Mesenchymal stem cell (in vitro differentiated cells and primary cell): ENCODE measurements at regions not wholly inside any gene's neighbourhood (a gene's known extent, or its start where the extent isn't known, plus 50 kb on each side); places are given as distances from the start of the nearest gene placed in this dataset.

Source experiments
- DNase-seq: peaks from one replicate; pipeline ENCODE4 v3.0.0-alpha.2; 2013
- H2AFZ ChIP-seq: one replicate; pipeline ENCODE4 v1.6.1; 2013; ENCODE audit warnings: low read depth, mild to moderate bottlenecking, control low read depth, inconsistent platforms, low read length, moderate library complexity
- H2AK5ac ChIP-seq: 2 replicates; pipeline ENCODE4 v1.6.1; 2013; ENCODE audit warnings: low read length, moderate library complexity, mild to moderate bottlenecking, inconsistent platforms; ENCODE audit not compliant: severe bottlenecking
- H2BK120ac ChIP-seq: one replicate; pipeline ENCODE4 v1.6.1; 2013; ENCODE audit warnings: low read depth, mild to moderate bottlenecking, inconsistent platforms, low read length, moderate library complexity
- H2BK12ac ChIP-seq, 2 experiments: one replicate each; pipeline ENCODE4 v1.6.1; 2013; ENCODE audit warnings: inconsistent platforms in 2 of 2, low read length in 2 of 2, mild to moderate bottlenecking in 2 of 2, moderate library complexity in 2 of 2, control low read depth in 1 of 2
- H2BK15ac ChIP-seq: one replicate; pipeline ENCODE4 v1.6.1; 2013; ENCODE audit warnings: mild to moderate bottlenecking, low read depth, inconsistent platforms; ENCODE audit not compliant: poor library complexity, severe bottlenecking
- H2BK5ac ChIP-seq: 2 replicates; pipeline ENCODE4 v1.6.1; 2013; ENCODE audit warnings: low read depth, mild to moderate bottlenecking, low read length, control low read depth, inconsistent platforms; ENCODE audit not compliant: poor library complexity, severe bottlenecking
- H3K14ac ChIP-seq, 2 experiments: one replicate each; pipeline ENCODE4 v1.6.1; 2013; ENCODE audit warnings: inconsistent platforms in 2 of 2, low read length in 2 of 2, control low read depth in 1 of 2, mild to moderate bottlenecking in 1 of 2, moderate library complexity in 1 of 2
- H3K18ac ChIP-seq, 2 experiments: one replicate each; pipeline ENCODE4 v1.6.1; 2013; ENCODE audit warnings: inconsistent platforms in 2 of 2, low read length in 2 of 2, control low read depth in 1 of 2, low read depth in 1 of 2, mild to moderate bottlenecking in 1 of 2
- H3K23ac ChIP-seq, 2 experiments: one replicate each; pipeline ENCODE4 v1.6.1; 2013; ENCODE audit warnings: inconsistent platforms in 2 of 2, low read length in 2 of 2, mild to moderate bottlenecking in 2 of 2, moderate library complexity in 2 of 2, control low read depth in 1 of 2
- H3K27ac ChIP-seq: 2 replicates; pipeline ENCODE4 v1.5.1; 2013; ENCODE audit warnings: mild to moderate bottlenecking, moderate library complexity, low read length, control low read depth, inconsistent platforms; ENCODE audit not compliant: poor library complexity, severe bottlenecking
- H3K27me3 ChIP-seq, 2 experiments: 2 replicates each; pipeline versions ENCODE4 v1.6.1 to v1.7.0; 2013; ENCODE audit warnings: low read length in 2 of 2, mild to moderate bottlenecking in 2 of 2, moderate library complexity in 2 of 2, control low read depth in 1 of 2, inconsistent platforms in 1 of 2; ENCODE audit not compliant: control insufficient read depth in 1 of 2, insufficient read depth in 1 of 2
- H3K36me3 ChIP-seq, 2 experiments: 2 replicates each; pipeline versions ENCODE4 v1.6.1 to v1.7.0; 2013; ENCODE audit warnings: low read length in 2 of 2, control low read depth in 1 of 2, inconsistent platforms in 1 of 2, low read depth in 1 of 2, mild to moderate bottlenecking in 1 of 2; ENCODE audit not compliant: insufficient read depth in 2 of 2, control insufficient read depth in 1 of 2
- H3K4ac ChIP-seq, 2 experiments: one replicate each; pipeline ENCODE4 v1.6.1; 2013; ENCODE audit warnings: inconsistent platforms in 2 of 2, low read length in 2 of 2, mild to moderate bottlenecking in 2 of 2, moderate library complexity in 2 of 2, control low read depth in 1 of 2, low read depth in 1 of 2
- H3K4me1 ChIP-seq: 2 replicates; pipeline ENCODE4 v1.6.1; 2013; ENCODE audit warnings: low read depth, low read length, control low read depth; ENCODE audit not compliant: control insufficient read depth, insufficient read depth
- H3K4me2 ChIP-seq: 2 replicates; pipeline ENCODE4 v1.6.1; 2013; ENCODE audit warnings: low read length, mild to moderate bottlenecking, inconsistent platforms; ENCODE audit not compliant: poor library complexity, severe bottlenecking
- H3K4me3 ChIP-seq, 2 experiments: 2 replicates each; pipeline versions ENCODE4 v1.5.1 to v1.7.0; 2013; ENCODE audit warnings: low read length in 2 of 2, mild to moderate bottlenecking in 2 of 2, control low read depth in 1 of 2, low read depth in 1 of 2; ENCODE audit not compliant: insufficient read depth in 1 of 2
- H3K79me1 ChIP-seq: replicated peaks from 2 replicates; pipeline ENCODE4 v1.6.1; 2013; ENCODE audit warnings: mild to moderate bottlenecking, control low read depth, low read length, inconsistent platforms; ENCODE audit not compliant: poor library complexity, severe bottlenecking
- H3K9ac ChIP-seq: 2 replicates; pipeline ENCODE4 v1.7.0; 2013; ENCODE audit warnings: mild to moderate bottlenecking, low read length, moderate library complexity
- H3K9me3 ChIP-seq: 2 replicates; pipeline ENCODE4 v1.7.0; 2013; ENCODE audit warnings: mild to moderate bottlenecking, low read length; ENCODE audit not compliant: control insufficient read depth
- H4K8ac ChIP-seq: one replicate; pipeline ENCODE4 v1.6.1; 2013; ENCODE audit warnings: inconsistent platforms, mild to moderate bottlenecking, low read length, moderate library complexity
- H4K91ac ChIP-seq: one replicate; pipeline ENCODE4 v1.6.1; 2013; ENCODE audit warnings: mild to moderate bottlenecking, low read length, inconsistent platforms
- WGBS: methylation state at CpG from one replicate; pipeline ENCODE4 v1.1.7; 2013; ENCODE audit warnings: mixed read lengths; 5-methylcytosine and 5-hydroxymethylcytosine counted together

DNA sequence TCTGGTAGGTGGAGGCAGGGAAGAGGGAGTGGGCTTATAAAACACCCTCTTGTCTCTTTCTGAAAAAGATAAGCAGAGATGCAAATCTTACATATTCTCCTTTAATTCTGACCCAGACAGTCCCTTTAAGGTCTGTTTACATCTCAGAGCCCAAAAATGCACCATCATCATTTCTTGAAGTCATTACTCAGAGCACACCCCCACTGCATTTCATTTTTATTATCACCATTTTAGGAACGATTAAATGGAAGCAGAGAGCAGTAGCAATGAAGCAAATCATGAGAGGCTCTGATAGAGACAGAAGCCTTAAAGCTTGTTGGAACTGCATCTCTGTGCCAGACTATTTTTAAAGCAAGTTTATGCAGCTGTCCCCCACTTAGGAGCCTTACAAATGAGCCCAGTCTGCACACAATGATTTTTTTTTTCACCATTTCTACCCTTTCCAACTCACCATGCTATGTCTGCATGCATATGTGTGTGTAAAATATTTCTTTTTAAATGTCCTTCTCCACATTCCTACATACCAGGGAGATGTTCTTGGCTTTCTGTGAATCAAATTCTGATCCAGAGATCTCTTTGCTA lies 311.0 kb downstream of the GRIN2B start:
- Histone ChIP-seq H3K27ac (no peak overlapping the region), H2BK120ac (no peak overlapping the region), H3K4me1 (no peaks in the 10 kb centered on the region), H2BK5ac (no peak overlapping the region), H2AK5ac (no peak overlapping the region), H3K9ac (no peak overlapping the region), H3K36me3 (no peaks in the 10 kb centered on the region), H4K91ac (no peak overlapping the region), H3K14ac (no peak overlapping the region), H3K9me3 (no peaks in the 10 kb centered on the region), H3K23ac (no peak overlapping the region), H3K4me3 (no peak overlapping the region), H3K79me1 (no peaks in the 10 kb centered on the region), H2AFZ (no peak overlapping the region), H2BK12ac (no peak overlapping the region), H3K27me3 (peaks cover 0 to 22% of the 10 kb centered on the region in 2 experiments), H3K4ac (no peak overlapping the region), H2BK15ac (no peak overlapping the region), H4K8ac (no peak overlapping the region), H3K4me2 (no peak overlapping the region), H3K18ac (no peak overlapping the region)
- no peak for DNase-seq
- WGBS, result 63% methylated on average over 1 of the region's 1 CpG

- Histone ChIP-seq H3K14ac (no peak overlapping the region), H3K79me1 (no peaks in the 10 kb centered on the region), H3K4me3 (no peak overlapping the region), H3K4me1 (no peaks in the 10 kb centered on the region), H3K9me3 (no peaks in the 10 kb centered on the region), H3K27me3 (peaks cover 0 to 22% of the 10 kb centered on the region in 2 experiments), H3K4ac (no peak overlapping the region), H3K4me2 (no peak overlapping the region), H4K91ac (no peak overlapping the region), H4K8ac (no peak overlapping the region), H2BK120ac (no peak overlapping the region), H3K9ac (no peak overlapping the region), H3K23ac (no peak overlapping the region), H2AK5ac (no peak overlapping the region), H3K27ac (no peak overlapping the region), H3K36me3 (no peaks in the 10 kb centered on the region), H2BK15ac (no peak overlapping the region), H2BK12ac (no peak overlapping the region), H2AFZ (no peak overlapping the region), H2BK5ac (no peak overlapping the region), H3K18ac (no peak overlapping the region)
- WGBS, result 89% methylated on average over 3 of the region's 3 CpGs
- DNase-seq, result no peak
Observed at GRCh38 chr12:13668880-13669279, 312.5 kb downstream of the GRIN2B start.

DNA sequence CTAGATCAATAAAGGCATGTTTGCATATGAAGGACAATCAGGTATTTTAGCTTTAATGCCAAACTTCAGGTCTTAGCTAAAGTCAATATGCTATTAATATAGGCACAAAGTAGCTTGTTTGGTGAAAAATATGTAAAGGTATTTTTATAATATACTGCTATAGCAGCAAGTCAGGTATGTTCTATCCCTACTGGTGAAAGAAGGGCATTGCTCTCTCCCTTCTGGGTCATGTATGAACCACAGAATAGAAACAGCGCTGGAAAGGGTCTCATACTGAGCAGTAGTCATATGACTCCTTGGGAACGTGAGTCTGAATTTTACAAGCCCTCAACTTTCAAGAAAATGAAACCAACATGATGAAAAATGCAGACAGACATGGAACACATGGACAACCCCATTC lies 314.6 kb downstream of the GRIN2B start:
- Histone ChIP-seq H2BK120ac (no peak overlapping the region), H2BK12ac (no peak overlapping the region), H2AK5ac (no peak overlapping the region), H3K23ac (no peak overlapping the region), H3K4me2 (no peak overlapping the region), H3K14ac (no peak overlapping the region), H3K36me3 (no peaks in the 10 kb centered on the region), H2BK5ac (no peak overlapping the region), H3K9me3 (no peaks in the 10 kb centered on the region), H2BK15ac (no peak overlapping the region), H3K4ac (no peak overlapping the region), H3K9ac (no peak overlapping the region), H3K4me1 (no peaks in the 10 kb centered on the region), H3K79me1 (no peaks in the 10 kb centered on the region), H3K4me3 (no peak overlapping the region), H2AFZ (no peak overlapping the region), H4K91ac (no peak overlapping the region), H3K18ac (no peak overlapping the region), H4K8ac (no peak overlapping the region), H3K27ac (no peak overlapping the region), H3K27me3 (peaks cover 0 to 18% of the 10 kb centered on the region in 2 experiments)
- no peak for DNase-seq
- WGBS, result 50% methylated on average over 2 of the region's 2 CpGs

- Histone ChIP-seq H3K9ac (no peak overlapping the region), H3K36me3 (no peaks in the 10 kb centered on the region), H3K79me1 (no peaks in the 10 kb centered on the region), H2AFZ (no peak overlapping the region), H3K23ac (no peak overlapping the region), H3K9me3 (no peaks in the 10 kb centered on the region), H4K8ac (no peak overlapping the region), H3K4me1 (no peaks in the 10 kb centered on the region), H3K27me3 (peaks cover 0 to 10% of the 10 kb centered on the region in 2 experiments), H3K14ac (no peak overlapping the region), H2BK5ac (no peak overlapping the region), H4K91ac (no peak overlapping the region), H2AK5ac (no peak overlapping the region), H3K4me3 (no peak overlapping the region), H3K4ac (no peak overlapping the region), H2BK15ac (no peak overlapping the region), H3K27ac (no peak overlapping the region), H2BK120ac (no peak overlapping the region), H2BK12ac (no peak overlapping the region), H3K4me2 (no peak overlapping the region), H3K18ac (no peak overlapping the region)
- peak; percentile 2 for DNase-seq
- 16% methylated on average over 7 of the region's 11 CpGs for WGBS
Observed at GRCh38 chr12:13661005-13661887, 320.2 kb downstream of the GRIN2B start.
